Panc1 (cell line): ENCODE measurements at regions not wholly inside any gene's neighbourhood (a gene's known extent, or its start where the extent isn't known, plus 50 kb on each side); places are given as distances from the start of the nearest gene placed in this dataset.

Experiments used
- ATAC-seq: fragments of 200-7000 bp; cut with Tn5 transposase; 2 replicates; pipeline ENCODE4 v1.9.1; 2020; ENCODE audit warnings: mild to moderate bottlenecking, moderate library complexity
- BruUV-seq: library from RNA; stranded (reverse); fragments of 400-500 nt; replicated peaks from 2 replicates; lab custom pipeline; 2021; lab: Mats Ljungman, UMichigan
- CTCF ChIA-PET: fragments of 300-600 bp; sonication (Branson Sonifier 250); formaldehyde crosslinking; loops from one replicate; lab custom pipeline; 2022; ENCODE audit warnings: antibody characterized with exemption; lab: Charles Lee
- POLR2A ChIA-PET: fragments of 300-600 bp; sonication (Branson Sonifier 250); formaldehyde crosslinking; loops from one replicate; lab custom pipeline; 2022; ENCODE audit warnings: antibody characterized with exemption; lab: Charles Lee
- DNase-seq: peaks from one replicate; pipeline ENCODE4 v3.0.0-alpha.2; 2010; ENCODE audit warnings: low read depth, low spot score
- H3K27ac ChIP-seq: 2 replicates; pipeline ENCODE4 v1.5.1; 2011; ENCODE audit warnings: mild to moderate bottlenecking, low read length, inconsistent platforms
- H3K27me3 ChIP-seq: fragments of 200-500 bp; sonication (Bioruptor generic); 2 replicates; pipeline ENCODE4 v1.6.0; 2014; ENCODE audit warnings: low read length, inconsistent platforms; ENCODE audit not compliant: control insufficient read depth, insufficient read depth
- H3K36me3 ChIP-seq: fragments of 200-500 bp; sonication (Bioruptor generic); 2 replicates; pipeline ENCODE4 v1.5.1; 2014; ENCODE audit warnings: inconsistent platforms, mild to moderate bottlenecking, low read length, moderate library complexity; ENCODE audit not compliant: control insufficient read depth, insufficient read depth
- H3K4me1 ChIP-seq: 2 replicates; pipeline ENCODE4 v1.5.1; 2011; ENCODE audit warnings: inconsistent platforms, mild to moderate bottlenecking, low read length, moderate library complexity; ENCODE audit not compliant: control insufficient read depth, insufficient read depth
- H3K4me3 ChIP-seq, 2 experiments: 2 replicates each; pipeline ENCODE4 v1.5.1; 2011 to 2012; ENCODE audit warnings: low read depth in 2 of 2, low read length in 2 of 2, mild to moderate bottlenecking in 2 of 2, inconsistent platforms in 1 of 2, moderate library complexity in 1 of 2
- H3K9me3 ChIP-seq: fragments of 200-500 bp; sonication (Bioruptor generic); 2 replicates; pipeline ENCODE4 v1.5.1; 2014; ENCODE audit warnings: low read depth, mild to moderate bottlenecking, inconsistent platforms, low read length, moderate library complexity; ENCODE audit not compliant: control insufficient read depth, insufficient read depth
- POLR2AphosphoS5 ChIP-seq: IDR thresholded peaks from 2 replicates; pipeline ENCODE4 v1.6.1; 2012; ENCODE audit warnings: mild to moderate bottlenecking, low read depth, low read length, moderate library complexity
- SIN3A ChIP-seq: IDR thresholded peaks from 2 replicates; pipeline ENCODE4 v1.6.1; 2012; ENCODE audit warnings: low read depth, mild to moderate bottlenecking, low read length, moderate library complexity, borderline replicate concordance; ENCODE audit not compliant: insufficient read depth
- TCF7L2 ChIP-seq: IDR thresholded peaks from 2 replicates; pipeline ENCODE4 v1.6.1; 2011; ENCODE audit warnings: mild to moderate bottlenecking, low read depth, low read length, inconsistent platforms
- in situ Hi-C: cut with HindIII; loops from 2 replicates; pipeline ENCODE4 v1.10.0; 2016; ENCODE audit warnings: low sequenced_read_pairs, low pct_unique_long_range_greater_than_20kb
- intact Hi-C: fragments of 100-400 bp; cut with micrococcal nuclease; formaldehyde crosslinking; loops from one replicate; pipeline ENCODE4 v1.10.0; 2022; ENCODE audit not compliant: unreplicated experiment
- TF ChIP-seq, protein P1 (sequence below): fragments of 450-650 bp; IDR thresholded peaks from 2 replicates; pipeline ENCODE4 v1.5.1; 2017; ENCODE audit warnings: mild to moderate bottlenecking
- TF ChIP-seq, protein P2 (sequence below), 2 experiments: IDR thresholded peaks; 2 replicates each; pipeline ENCODE4 v1.6.1; 2011 to 2012; ENCODE audit warnings: low read depth in 2 of 2, control low read depth in 1 of 2, low read length in 1 of 2, mild to moderate bottlenecking in 1 of 2, moderate library complexity in 1 of 2; ENCODE audit not compliant: insufficient read depth in 1 of 2

DNA sequence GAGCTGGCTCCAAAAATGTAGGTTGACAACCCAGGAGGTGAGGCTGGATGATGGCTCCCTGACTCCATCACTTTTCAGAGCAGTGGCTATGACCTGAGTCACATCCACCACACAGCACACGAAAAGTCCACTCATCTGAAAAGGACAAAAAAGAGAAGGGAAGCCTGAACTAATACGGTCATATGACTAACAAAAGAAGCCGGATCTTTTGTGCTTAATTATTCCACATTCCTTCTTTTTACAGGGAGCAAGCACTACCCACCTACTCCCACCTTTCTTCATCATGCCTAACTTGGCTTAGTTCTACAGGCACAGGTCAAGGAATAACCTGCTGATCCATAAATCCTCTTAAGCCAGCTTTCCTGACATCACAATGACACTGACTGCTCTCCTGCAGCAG, 601.3 kb upstream of the MIR17HG start:
- intact Hi-C loops (no loop called here), in situ Hi-C loops (no loop called here)
- BruUV-seq = no TSS peak
- H3K27ac ChIP-seq = no peak overlapping the region
- ATAC-seq (no peak), DNase-seq (no peak)
- H3K4me3 ChIP-seq = no peak overlapping the region
- H3K4me1 ChIP-seq = no peaks in the 10 kb centered on the region
- no peaks in the 10 kb centered on the region for H3K9me3 ChIP-seq
- CTCF ChIA-PET = no interaction called here
- H3K36me3 ChIP-seq = no peaks in the 10 kb centered on the region
- TF ChIP-seq, protein P1, sequence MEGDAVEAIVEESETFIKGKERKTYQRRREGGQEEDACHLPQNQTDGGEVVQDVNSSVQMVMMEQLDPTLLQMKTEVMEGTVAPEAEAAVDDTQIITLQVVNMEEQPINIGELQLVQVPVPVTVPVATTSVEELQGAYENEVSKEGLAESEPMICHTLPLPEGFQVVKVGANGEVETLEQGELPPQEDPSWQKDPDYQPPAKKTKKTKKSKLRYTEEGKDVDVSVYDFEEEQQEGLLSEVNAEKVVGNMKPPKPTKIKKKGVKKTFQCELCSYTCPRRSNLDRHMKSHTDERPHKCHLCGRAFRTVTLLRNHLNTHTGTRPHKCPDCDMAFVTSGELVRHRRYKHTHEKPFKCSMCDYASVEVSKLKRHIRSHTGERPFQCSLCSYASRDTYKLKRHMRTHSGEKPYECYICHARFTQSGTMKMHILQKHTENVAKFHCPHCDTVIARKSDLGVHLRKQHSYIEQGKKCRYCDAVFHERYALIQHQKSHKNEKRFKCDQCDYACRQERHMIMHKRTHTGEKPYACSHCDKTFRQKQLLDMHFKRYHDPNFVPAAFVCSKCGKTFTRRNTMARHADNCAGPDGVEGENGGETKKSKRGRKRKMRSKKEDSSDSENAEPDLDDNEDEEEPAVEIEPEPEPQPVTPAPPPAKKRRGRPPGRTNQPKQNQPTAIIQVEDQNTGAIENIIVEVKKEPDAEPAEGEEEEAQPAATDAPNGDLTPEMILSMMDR = no peak
- TF ChIP-seq POLR2AphosphoS5 = no peak
- TF ChIP-seq, protein P2, sequence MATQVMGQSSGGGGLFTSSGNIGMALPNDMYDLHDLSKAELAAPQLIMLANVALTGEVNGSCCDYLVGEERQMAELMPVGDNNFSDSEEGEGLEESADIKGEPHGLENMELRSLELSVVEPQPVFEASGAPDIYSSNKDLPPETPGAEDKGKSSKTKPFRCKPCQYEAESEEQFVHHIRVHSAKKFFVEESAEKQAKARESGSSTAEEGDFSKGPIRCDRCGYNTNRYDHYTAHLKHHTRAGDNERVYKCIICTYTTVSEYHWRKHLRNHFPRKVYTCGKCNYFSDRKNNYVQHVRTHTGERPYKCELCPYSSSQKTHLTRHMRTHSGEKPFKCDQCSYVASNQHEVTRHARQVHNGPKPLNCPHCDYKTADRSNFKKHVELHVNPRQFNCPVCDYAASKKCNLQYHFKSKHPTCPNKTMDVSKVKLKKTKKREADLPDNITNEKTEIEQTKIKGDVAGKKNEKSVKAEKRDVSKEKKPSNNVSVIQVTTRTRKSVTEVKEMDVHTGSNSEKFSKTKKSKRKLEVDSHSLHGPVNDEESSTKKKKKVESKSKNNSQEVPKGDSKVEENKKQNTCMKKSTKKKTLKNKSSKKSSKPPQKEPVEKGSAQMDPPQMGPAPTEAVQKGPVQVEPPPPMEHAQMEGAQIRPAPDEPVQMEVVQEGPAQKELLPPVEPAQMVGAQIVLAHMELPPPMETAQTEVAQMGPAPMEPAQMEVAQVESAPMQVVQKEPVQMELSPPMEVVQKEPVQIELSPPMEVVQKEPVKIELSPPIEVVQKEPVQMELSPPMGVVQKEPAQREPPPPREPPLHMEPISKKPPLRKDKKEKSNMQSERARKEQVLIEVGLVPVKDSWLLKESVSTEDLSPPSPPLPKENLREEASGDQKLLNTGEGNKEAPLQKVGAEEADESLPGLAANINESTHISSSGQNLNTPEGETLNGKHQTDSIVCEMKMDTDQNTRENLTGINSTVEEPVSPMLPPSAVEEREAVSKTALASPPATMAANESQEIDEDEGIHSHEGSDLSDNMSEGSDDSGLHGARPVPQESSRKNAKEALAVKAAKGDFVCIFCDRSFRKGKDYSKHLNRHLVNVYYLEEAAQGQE (IDR thresholded peaks at IDR 0.05; ENCODE audit: insufficient read depth in 1 of 2, low read depth in 2 of 2, low read length in 1 of 2) = no peak
- TF ChIP-seq SIN3A = no peak
- POLR2A ChIA-PET = no interaction called here
- no peaks in the 10 kb centered on the region for H3K27me3 ChIP-seq

DNA sequence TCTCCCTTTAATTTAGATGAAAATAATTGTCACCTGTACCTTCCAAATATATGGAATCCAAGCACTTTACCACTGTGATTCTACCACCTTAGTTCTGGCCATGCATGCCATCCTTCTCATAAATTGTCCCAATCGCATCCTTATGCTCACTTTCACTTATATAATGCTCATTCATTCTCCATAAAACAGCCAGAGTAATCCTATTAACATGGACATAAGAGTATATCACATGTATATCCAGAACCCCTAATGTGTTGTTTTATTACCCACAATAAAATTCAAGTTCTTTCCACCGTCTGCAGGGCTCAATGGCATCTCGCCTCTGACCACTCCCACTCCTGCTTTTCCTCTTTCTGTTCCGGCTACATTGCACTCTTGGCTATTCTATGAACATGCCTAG, 597.5 kb upstream of the MIR17HG start:
- ChIA-PET CTCF (no interaction called here), POLR2A (no interaction called here)
- Histone ChIP-seq H3K4me1 (no peaks in the 10 kb centered on the region), H3K9me3 (no peaks in the 10 kb centered on the region), H3K4me3 (no peak overlapping the region), H3K27ac (no peak overlapping the region), H3K27me3 (no peaks in the 10 kb centered on the region), H3K36me3 (no peaks in the 10 kb centered on the region)
- no TSS peak for BruUV-seq
- in situ Hi-C loops (no loop called here), intact Hi-C loops (no loop called here)
- no peak for ATAC-seq
- no peak for DNase-seq
- no peak for TF ChIP-seq SIN3A
- TF ChIP-seq, protein P2 (IDR thresholded peaks at IDR 0.05; ENCODE audit: insufficient read depth in 1 of 2, low read depth in 2 of 2, low read length in 1 of 2) = no peak
- TF ChIP-seq, protein P1 = no peak
- TF ChIP-seq TCF7L2 = no peak
- no peak for TF ChIP-seq POLR2AphosphoS5
